K562 (cell line): ENCODE measurements at regions not wholly inside any gene's neighbourhood (a gene's known extent, or its start where the extent isn't known, plus 50 kb on each side); places are given as distances from the start of the nearest gene placed in this dataset.

Experiments
- EZH2 ChIP-seq: IDR thresholded peaks from 2 replicates; pipeline ENCODE4 v1.6.1; 2012; ENCODE audit warnings: low read depth, mild to moderate bottlenecking, inconsistent platforms, low read length, borderline replicate concordance
- GTF2F1 ChIP-seq: IDR thresholded peaks from 2 replicates; pipeline ENCODE4 v1.6.1; 2011; ENCODE audit warnings: low read depth, low read length, improper control_type of control experiment
- SAFB2 ChIP-seq: fragments of 200-400 bp; formaldehyde crosslinking; IDR thresholded peaks from 2 replicates; pipeline ENCODE4 v1.6.1; 2018; ENCODE audit warnings: borderline replicate concordance, low read length, low read depth, moderate library complexity; ENCODE audit not compliant: severe bottlenecking
- YY1 ChIP-seq, 3 experiments: IDR thresholded peaks; 2 replicates each; pipeline ENCODE4 v1.6.1; 2011; ENCODE audit warnings: low read length in 2 of 3, mild to moderate bottlenecking in 2 of 3, moderate library complexity in 2 of 3, borderline replicate concordance in 1 of 3, control low read depth in 1 of 3, low read depth in 1 of 3; ENCODE audit not compliant: insufficient read depth in 3 of 3, insufficient replicate concordance in 2 of 3, control insufficient read depth in 1 of 3, insufficient read length in 1 of 3; ENCODE audit errors: extremely low read depth in 1 of 3
- TF ChIP-seq, protein P1 (sequence below), 3 experiments: IDR thresholded peaks in 2 of 3; conservative IDR thresholded peaks in 1 of 3; 2 replicates each; pipeline ENCODE4 v1.5.1; 2011 to 2012; ENCODE audit warnings: low read length in 3 of 3, mild to moderate bottlenecking in 3 of 3, control low read depth in 2 of 3, improper control_type of control experiment in 1 of 3, inconsistent platforms in 1 of 3, low read depth in 1 of 3, mixed read lengths in 1 of 3, moderate library complexity in 1 of 3; ENCODE audit not compliant: insufficient read depth in 2 of 3

DNA sequence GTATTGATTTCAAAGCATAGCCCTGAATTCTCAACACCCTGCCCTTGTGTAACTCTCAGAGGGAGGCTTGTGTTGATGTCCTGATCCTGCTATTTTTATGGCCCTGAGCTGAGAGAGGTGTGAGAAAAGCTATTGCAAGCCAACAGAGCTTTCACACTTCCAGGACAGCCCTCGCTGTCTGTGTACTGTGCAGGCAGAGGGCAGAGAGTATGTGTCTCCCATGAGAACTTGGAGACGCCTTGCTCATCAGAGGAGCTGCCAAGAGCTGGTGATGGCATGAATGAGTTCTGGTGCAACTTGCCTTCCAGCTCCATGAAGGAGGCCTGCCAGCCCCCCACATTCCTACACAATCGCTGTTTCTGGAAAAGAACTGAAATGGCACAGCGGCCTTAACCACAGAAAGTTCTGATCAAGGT, 144.1 kb upstream of the AJAP1 start:
- TF ChIP-seq, protein P1, sequence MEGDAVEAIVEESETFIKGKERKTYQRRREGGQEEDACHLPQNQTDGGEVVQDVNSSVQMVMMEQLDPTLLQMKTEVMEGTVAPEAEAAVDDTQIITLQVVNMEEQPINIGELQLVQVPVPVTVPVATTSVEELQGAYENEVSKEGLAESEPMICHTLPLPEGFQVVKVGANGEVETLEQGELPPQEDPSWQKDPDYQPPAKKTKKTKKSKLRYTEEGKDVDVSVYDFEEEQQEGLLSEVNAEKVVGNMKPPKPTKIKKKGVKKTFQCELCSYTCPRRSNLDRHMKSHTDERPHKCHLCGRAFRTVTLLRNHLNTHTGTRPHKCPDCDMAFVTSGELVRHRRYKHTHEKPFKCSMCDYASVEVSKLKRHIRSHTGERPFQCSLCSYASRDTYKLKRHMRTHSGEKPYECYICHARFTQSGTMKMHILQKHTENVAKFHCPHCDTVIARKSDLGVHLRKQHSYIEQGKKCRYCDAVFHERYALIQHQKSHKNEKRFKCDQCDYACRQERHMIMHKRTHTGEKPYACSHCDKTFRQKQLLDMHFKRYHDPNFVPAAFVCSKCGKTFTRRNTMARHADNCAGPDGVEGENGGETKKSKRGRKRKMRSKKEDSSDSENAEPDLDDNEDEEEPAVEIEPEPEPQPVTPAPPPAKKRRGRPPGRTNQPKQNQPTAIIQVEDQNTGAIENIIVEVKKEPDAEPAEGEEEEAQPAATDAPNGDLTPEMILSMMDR (IDR thresholded peaks at IDR 0.05 in 2 of 3, conservative IDR thresholded peaks at IDR 0.05 in 1 of 3; ENCODE audit: insufficient read depth in 2 of 3, low read depth in 1 of 3, low read length in 3 of 3): no peak
- TF ChIP-seq GTF2F1 (no peak), YY1 (IDR thresholded peaks at IDR 0.05; ENCODE audit: borderline replicate concordance in 1 of 3, control insufficient read depth in 1 of 3, extremely low read depth in 1 of 3, insufficient read depth in 3 of 3, insufficient read length in 1 of 3, insufficient replicate concordance in 2 of 3, low read depth in 1 of 3, low read length in 2 of 3) (no peak), EZH2 (no peak), SAFB2 (no peak)
